SK-N-SH treated with all-trans-retinoic acid at 6 μM for 48 hours (cell line): ENCODE measurements at regions not wholly inside any gene's neighbourhood (a gene's known extent, or its start where the extent isn't known, plus 50 kb on each side); places are given as distances from the start of the nearest gene placed in this dataset.

Experiments
- ATAC-seq: fragments of 200-7000 bp; cut with Tn5 transposase; 3 replicates; pipeline ENCODE4 v1.9.1; 2020; ENCODE audit warnings: mild to moderate bottlenecking, moderate library complexity
- ARNTL ChIP-seq: fragments of 450-650 bp; formaldehyde crosslinking; IDR thresholded peaks from 2 replicates; pipeline ENCODE4 v1.5.0; 2020; ENCODE audit warnings: low read depth, mild to moderate bottlenecking, moderate library complexity, borderline replicate concordance
- BACH2 ChIP-seq: fragments of 250-450 bp; sonication (Bioruptor Pico); IDR thresholded peaks from 2 replicates; pipeline ENCODE4 v1.9.0; 2021; ENCODE audit warnings: mild to moderate bottlenecking, borderline replicate concordance
- CSDC2 ChIP-seq: fragments of 250-450 bp; sonication (Bioruptor Pico); IDR thresholded peaks from 2 replicates; pipeline ENCODE4 v1.5.0; 2020; ENCODE audit warnings: mild to moderate bottlenecking, moderate library complexity
- ESRRG ChIP-seq: fragments of 250-450 bp; sonication (Bioruptor Pico); IDR thresholded peaks from 2 replicates; pipeline ENCODE4 v1.6.1; 2021; ENCODE audit warnings: mild to moderate bottlenecking
- GLIS3 ChIP-seq: fragments of 250-450 bp; sonication (Bioruptor Pico); IDR thresholded peaks from 2 replicates; pipeline ENCODE4 v1.5.0; 2020; ENCODE audit warnings: mild to moderate bottlenecking, moderate library complexity
- OSR1 ChIP-seq: fragments of 250-450 bp; sonication (Bioruptor Pico); IDR thresholded peaks from 2 replicates; pipeline ENCODE4 v1.8.0; 2022; ENCODE audit warnings: moderate library complexity, mild to moderate bottlenecking, inconsistent platforms
- PPARA ChIP-seq: fragments of 250-450 bp; sonication (Bioruptor Pico); IDR thresholded peaks from 2 replicates; pipeline ENCODE4 v1.5.0; 2020; ENCODE audit warnings: mild to moderate bottlenecking, borderline replicate concordance
- SNAI2 ChIP-seq: fragments of 250-450 bp; sonication (Bioruptor Pico); IDR thresholded peaks from 2 replicates; pipeline ENCODE4 v1.5.0; 2020; ENCODE audit warnings: mild to moderate bottlenecking, moderate library complexity
- TOX ChIP-seq: fragments of 250-450 bp; sonication (Bioruptor Pico); IDR thresholded peaks from 2 replicates; pipeline ENCODE4 v1.8.0; 2021; ENCODE audit warnings: mild to moderate bottlenecking, moderate library complexity, borderline replicate concordance
- ZC3H10 ChIP-seq: fragments of 250-450 bp; sonication (Bioruptor Pico); IDR thresholded peaks from 2 replicates; pipeline ENCODE4 v1.5.1; 2021; ENCODE audit warnings: mild to moderate bottlenecking, moderate library complexity
- ZFP3 ChIP-seq: fragments of 250-450 bp; sonication (Bioruptor Pico); IDR thresholded peaks from 2 replicates; pipeline ENCODE4 v1.5.0; 2020; ENCODE audit warnings: mild to moderate bottlenecking, moderate library complexity
- ZFP30 ChIP-seq: fragments of 450-650 bp; formaldehyde crosslinking; IDR thresholded peaks from 2 replicates; pipeline ENCODE4 v1.5.0; 2022; ENCODE audit warnings: mild to moderate bottlenecking, moderate library complexity
- ZNF565 ChIP-seq: fragments of 450-650 bp; formaldehyde crosslinking; conservative IDR thresholded peaks from 2 replicates; pipeline ENCODE4 v1.5.0; 2020; ENCODE audit warnings: low read depth, mild to moderate bottlenecking, moderate library complexity
- ZNF70 ChIP-seq: fragments of 450-650 bp; formaldehyde crosslinking; IDR thresholded peaks from 2 replicates; pipeline ENCODE4 v1.5.0; 2020; ENCODE audit warnings: mild to moderate bottlenecking, moderate library complexity
- ZNF8 ChIP-seq: fragments of 450-650 bp; formaldehyde crosslinking; IDR thresholded peaks from 2 replicates; pipeline ENCODE4 v1.5.0; 2020; ENCODE audit warnings: mild to moderate bottlenecking, moderate library complexity
- TF ChIP-seq, protein P1 (sequence below): fragments of 250-450 bp; sonication (Bioruptor Pico); IDR thresholded peaks from 2 replicates; pipeline ENCODE4 v1.5.1; 2021; ENCODE audit warnings: mild to moderate bottlenecking, moderate library complexity
- TF ChIP-seq, protein P2 (sequence below): fragments of 250-450 bp; sonication (Bioruptor Pico); IDR thresholded peaks from 2 replicates; pipeline ENCODE4 v1.8.0; 2021; ENCODE audit warnings: low read depth, mild to moderate bottlenecking, moderate library complexity, borderline replicate concordance
- TF ChIP-seq, protein P3 (sequence below): fragments of 250-450 bp; sonication (Bioruptor Pico); IDR thresholded peaks from 2 replicates; pipeline ENCODE4 v1.8.0; 2020; ENCODE audit warnings: mild to moderate bottlenecking, moderate library complexity, borderline replicate concordance
- TF ChIP-seq, protein P4 (sequence below): fragments of 250-450 bp; sonication (Bioruptor Pico); IDR thresholded peaks from 2 replicates; pipeline ENCODE4 v1.5.1; 2020; ENCODE audit warnings: low read depth, mild to moderate bottlenecking, moderate library complexity
- TF ChIP-seq, protein P5 (sequence below): fragments of 250-450 bp; sonication (Bioruptor Pico); IDR thresholded peaks from 2 replicates; pipeline ENCODE4 v1.5.0; 2020; ENCODE audit warnings: mild to moderate bottlenecking, moderate library complexity

DNA sequence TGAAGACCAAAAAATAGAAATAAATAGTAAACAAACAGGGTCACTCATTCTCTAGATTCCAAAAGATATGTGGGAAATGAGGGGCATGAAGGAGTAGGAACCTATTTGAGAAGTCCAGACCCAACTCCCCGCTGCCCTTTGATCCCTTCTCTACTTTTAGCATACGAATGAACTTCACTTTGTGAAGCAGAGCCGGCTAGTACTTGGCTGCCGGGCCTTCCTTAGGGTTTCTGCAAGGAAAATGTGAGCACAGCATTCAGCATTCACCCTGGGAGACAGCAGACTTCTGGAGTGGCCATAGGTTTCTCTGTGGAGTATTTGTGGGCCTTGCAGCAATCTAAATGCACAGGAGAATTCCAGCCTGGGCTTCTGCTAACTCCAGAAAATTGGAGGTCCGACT lies 76.3 kb upstream of the PRKAR2B start:
- TF ChIP-seq TOX (CRISPR knock-in tag) (no peak), ARNTL (CRISPR knock-in tag) (no peak), ZNF70 (CRISPR knock-in tag) (no peak), ZNF565 (CRISPR knock-in tag) (no peak), ZFP3 (CRISPR knock-in tag) (no peak), ZNF8 (CRISPR knock-in tag) (no peak)
- TF ChIP-seq, protein P1, sequence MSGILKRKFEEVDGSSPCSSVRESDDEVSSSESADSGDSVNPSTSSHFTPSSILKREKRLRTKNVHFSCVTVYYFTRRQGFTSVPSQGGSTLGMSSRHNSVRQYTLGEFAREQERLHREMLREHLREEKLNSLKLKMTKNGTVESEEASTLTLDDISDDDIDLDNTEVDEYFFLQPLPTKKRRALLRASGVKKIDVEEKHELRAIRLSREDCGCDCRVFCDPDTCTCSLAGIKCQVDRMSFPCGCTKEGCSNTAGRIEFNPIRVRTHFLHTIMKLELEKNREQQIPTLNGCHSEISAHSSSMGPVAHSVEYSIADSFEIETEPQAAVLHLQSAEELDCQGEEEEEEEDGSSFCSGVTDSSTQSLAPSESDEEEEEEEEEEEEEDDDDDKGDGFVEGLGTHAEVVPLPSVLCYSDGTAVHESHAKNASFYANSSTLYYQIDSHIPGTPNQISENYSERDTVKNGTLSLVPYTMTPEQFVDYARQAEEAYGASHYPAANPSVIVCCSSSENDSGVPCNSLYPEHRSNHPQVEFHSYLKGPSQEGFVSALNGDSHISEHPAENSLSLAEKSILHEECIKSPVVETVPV (CRISPR knock-in tag), result no peak
- TF ChIP-seq, protein P2, sequence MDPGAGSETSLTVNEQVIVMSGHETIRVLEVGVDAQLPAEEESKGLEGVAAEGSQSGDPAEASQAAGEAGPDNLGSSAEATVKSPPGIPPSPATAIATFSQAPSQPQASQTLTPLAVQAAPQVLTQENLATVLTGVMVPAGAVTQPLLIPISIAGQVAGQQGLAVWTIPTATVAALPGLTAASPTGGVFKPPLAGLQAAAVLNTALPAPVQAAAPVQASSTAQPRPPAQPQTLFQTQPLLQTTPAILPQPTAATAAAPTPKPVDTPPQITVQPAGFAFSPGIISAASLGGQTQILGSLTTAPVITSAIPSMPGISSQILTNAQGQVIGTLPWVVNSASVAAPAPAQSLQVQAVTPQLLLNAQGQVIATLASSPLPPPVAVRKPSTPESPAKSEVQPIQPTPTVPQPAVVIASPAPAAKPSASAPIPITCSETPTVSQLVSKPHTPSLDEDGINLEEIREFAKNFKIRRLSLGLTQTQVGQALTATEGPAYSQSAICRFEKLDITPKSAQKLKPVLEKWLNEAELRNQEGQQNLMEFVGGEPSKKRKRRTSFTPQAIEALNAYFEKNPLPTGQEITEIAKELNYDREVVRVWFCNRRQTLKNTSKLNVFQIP (CRISPR knock-in tag), result no peak
- TF ChIP-seq, protein P3, sequence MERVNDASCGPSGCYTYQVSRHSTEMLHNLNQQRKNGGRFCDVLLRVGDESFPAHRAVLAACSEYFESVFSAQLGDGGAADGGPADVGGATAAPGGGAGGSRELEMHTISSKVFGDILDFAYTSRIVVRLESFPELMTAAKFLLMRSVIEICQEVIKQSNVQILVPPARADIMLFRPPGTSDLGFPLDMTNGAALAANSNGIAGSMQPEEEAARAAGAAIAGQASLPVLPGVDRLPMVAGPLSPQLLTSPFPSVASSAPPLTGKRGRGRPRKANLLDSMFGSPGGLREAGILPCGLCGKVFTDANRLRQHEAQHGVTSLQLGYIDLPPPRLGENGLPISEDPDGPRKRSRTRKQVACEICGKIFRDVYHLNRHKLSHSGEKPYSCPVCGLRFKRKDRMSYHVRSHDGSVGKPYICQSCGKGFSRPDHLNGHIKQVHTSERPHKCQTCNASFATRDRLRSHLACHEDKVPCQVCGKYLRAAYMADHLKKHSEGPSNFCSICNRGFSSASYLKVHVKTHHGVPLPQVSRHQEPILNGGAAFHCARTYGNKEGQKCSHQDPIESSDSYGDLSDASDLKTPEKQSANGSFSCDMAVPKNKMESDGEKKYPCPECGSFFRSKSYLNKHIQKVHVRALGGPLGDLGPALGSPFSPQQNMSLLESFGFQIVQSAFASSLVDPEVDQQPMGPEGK, result no peak
- no peak for ATAC-seq

DNA sequence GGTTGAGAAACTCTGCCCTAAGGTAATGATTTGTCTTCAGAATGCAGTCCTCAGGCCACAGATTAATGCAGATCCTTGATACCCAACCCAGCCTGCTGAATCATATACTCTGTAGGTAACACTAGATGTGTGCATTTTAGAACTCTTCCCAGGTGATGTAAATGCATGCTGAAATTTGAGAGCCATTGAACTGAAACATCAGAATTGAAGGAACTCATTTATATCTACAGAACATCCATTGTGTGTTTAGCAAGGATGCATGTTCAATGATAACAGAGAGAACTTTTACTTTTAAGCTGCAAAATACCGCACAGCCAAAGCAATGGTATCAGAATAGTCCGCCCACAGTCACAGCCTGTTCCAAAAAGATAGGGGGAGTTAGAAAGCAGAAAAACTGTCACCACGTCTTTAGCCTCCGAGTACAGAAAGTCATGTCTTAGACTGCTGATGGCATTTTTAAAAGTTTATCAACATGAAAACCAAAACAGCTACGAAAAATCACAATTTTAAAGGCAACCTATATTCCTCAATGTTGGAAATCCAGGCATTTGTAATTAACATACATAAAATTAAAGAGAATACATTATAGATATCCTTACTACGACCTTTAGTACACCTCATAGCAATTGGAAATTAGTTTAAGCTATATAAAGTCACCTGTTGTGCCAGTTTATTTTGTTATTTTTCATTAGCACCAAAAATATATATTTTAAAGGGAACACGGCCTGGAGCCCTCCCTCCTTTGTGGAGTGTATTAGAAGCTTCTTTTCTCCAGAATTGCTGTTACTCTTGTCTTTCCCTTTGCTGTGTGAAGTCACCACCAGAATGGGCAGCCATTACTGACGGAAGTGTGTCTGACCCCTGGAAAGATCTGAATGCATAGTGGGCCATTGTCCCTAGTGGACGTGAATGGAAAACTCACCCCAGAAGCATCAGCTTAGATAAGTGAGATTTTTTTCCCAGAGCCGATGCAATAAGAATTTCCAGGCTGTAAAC lies 65.8 kb upstream of the PRKAR2B start:
- ATAC-seq, result peak; percentile 47; the same call in 2 of the 3 replicates
- TF ChIP-seq ZFP30 (CRISPR knock-in tag) (no peak), SNAI2 (CRISPR knock-in tag) (no peak), OSR1 (CRISPR knock-in tag) (no peak), ZNF565 (CRISPR knock-in tag) (no peak), ZNF70 (CRISPR knock-in tag) (no peak), GLIS3 (CRISPR knock-in tag) (no peak), CSDC2 (CRISPR knock-in tag) (no peak), ZC3H10 (CRISPR knock-in tag) (no peak), ESRRG (CRISPR knock-in tag) (no peak), TOX (CRISPR knock-in tag) (no peak), PPARA (CRISPR knock-in tag) (no peak), BACH2 (CRISPR knock-in tag) (no peak), ARNTL (CRISPR knock-in tag) (no peak), ZFP3 (CRISPR knock-in tag) (no peak), ZNF8 (CRISPR knock-in tag) (no peak)
- TF ChIP-seq, protein P1 (CRISPR knock-in tag), result no peak
- TF ChIP-seq, protein P3, result no peak
- TF ChIP-seq, protein P4, sequence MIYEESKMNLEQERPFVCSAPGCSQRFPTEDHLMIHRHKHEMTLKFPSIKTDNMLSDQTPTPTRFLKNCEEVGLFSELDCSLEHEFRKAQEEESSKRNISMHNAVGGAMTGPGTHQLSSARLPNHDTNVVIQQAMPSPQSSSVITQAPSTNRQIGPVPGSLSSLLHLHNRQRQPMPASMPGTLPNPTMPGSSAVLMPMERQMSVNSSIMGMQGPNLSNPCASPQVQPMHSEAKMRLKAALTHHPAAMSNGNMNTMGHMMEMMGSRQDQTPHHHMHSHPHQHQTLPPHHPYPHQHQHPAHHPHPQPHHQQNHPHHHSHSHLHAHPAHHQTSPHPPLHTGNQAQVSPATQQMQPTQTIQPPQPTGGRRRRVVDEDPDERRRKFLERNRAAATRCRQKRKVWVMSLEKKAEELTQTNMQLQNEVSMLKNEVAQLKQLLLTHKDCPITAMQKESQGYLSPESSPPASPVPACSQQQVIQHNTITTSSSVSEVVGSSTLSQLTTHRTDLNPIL (CRISPR knock-in tag), result no peak
- TF ChIP-seq, protein P5, sequence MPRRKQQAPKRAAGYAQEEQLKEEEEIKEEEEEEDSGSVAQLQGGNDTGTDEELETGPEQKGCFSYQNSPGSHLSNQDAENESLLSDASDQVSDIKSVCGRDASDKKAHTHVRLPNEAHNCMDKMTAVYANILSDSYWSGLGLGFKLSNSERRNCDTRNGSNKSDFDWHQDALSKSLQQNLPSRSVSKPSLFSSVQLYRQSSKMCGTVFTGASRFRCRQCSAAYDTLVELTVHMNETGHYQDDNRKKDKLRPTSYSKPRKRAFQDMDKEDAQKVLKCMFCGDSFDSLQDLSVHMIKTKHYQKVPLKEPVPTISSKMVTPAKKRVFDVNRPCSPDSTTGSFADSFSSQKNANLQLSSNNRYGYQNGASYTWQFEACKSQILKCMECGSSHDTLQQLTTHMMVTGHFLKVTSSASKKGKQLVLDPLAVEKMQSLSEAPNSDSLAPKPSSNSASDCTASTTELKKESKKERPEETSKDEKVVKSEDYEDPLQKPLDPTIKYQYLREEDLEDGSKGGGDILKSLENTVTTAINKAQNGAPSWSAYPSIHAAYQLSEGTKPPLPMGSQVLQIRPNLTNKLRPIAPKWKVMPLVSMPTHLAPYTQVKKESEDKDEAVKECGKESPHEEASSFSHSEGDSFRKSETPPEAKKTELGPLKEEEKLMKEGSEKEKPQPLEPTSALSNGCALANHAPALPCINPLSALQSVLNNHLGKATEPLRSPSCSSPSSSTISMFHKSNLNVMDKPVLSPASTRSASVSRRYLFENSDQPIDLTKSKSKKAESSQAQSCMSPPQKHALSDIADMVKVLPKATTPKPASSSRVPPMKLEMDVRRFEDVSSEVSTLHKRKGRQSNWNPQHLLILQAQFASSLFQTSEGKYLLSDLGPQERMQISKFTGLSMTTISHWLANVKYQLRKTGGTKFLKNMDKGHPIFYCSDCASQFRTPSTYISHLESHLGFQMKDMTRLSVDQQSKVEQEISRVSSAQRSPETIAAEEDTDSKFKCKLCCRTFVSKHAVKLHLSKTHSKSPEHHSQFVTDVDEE (CRISPR knock-in tag), result no peak
- TF ChIP-seq, protein P2 (CRISPR knock-in tag), result no peak
- TF ChIP-seq, all 23 proteins: peak for 0
